Thyroid gland (tissue), 4 donors: ENCODE measurements at regions not wholly inside any gene's neighbourhood (a gene's known extent, or its start where the extent isn't known, plus 50 kb on each side); places are given as distances from the start of the nearest gene placed in this dataset.

Experiments used
- POLR2A ChIP-seq, 2 donors: fragments of 450-650 bp; IDR thresholded peaks; one replicate each; pipeline ENCODE4 v1.6.1; 2017; ENCODE audit warnings: antibody characterized with exemption in 2 of 2, mild to moderate bottlenecking in 2 of 2, moderate library complexity in 1 of 2
- TF ChIP-seq, protein P1 (sequence below), 6 experiments: fragments of 200-600 bp in 3 of 6; fragments of 450-650 bp in 3 of 6; sonication (generic) in 3 of 6; IDR thresholded peaks; one replicate each; pipeline ENCODE4 v1.5.1; 2016 to 2019; ENCODE audit warnings: antibody characterized with exemption in 6 of 6, mild to moderate bottlenecking in 2 of 6, inconsistent platforms in 1 of 6, moderate library complexity in 1 of 6

DNA sequence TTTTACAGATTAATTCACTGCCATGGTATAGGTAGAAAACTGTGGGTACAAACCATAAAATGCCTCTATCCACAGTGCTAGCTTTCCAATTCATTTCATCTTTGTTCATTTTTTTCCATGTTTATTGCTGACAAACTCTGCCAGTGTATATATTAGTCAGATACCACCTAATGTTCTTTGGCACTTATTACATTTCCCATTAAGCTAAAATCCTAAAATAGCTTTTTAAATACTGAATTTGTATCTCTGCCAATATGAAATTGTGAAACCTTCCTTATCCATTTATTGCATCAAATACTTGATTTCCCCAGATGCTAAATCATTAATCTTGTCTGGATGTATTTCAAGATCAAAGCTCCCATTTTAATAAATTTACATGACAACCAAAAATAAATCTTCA is 150.1 kb upstream of the FSCB start:
- TF ChIP-seq, protein P1, sequence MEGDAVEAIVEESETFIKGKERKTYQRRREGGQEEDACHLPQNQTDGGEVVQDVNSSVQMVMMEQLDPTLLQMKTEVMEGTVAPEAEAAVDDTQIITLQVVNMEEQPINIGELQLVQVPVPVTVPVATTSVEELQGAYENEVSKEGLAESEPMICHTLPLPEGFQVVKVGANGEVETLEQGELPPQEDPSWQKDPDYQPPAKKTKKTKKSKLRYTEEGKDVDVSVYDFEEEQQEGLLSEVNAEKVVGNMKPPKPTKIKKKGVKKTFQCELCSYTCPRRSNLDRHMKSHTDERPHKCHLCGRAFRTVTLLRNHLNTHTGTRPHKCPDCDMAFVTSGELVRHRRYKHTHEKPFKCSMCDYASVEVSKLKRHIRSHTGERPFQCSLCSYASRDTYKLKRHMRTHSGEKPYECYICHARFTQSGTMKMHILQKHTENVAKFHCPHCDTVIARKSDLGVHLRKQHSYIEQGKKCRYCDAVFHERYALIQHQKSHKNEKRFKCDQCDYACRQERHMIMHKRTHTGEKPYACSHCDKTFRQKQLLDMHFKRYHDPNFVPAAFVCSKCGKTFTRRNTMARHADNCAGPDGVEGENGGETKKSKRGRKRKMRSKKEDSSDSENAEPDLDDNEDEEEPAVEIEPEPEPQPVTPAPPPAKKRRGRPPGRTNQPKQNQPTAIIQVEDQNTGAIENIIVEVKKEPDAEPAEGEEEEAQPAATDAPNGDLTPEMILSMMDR (IDR thresholded peaks at IDR 0.05) = no peak
- no peak for TF ChIP-seq POLR2A (IDR thresholded peaks at IDR 0.05)
